Left ventricle myocardium inferior (tissue), 1 donor: ENCODE measurements at regions not wholly inside any gene's neighbourhood (a gene's known extent, or its start where the extent isn't known, plus 50 kb on each side); places are given as distances from the start of the nearest gene placed in this dataset.

ENCODE experiments used
- DNase-seq: peaks from one replicate; pipeline ENCODE4 v3.0.0-alpha.2; 2020
- H3K27ac ChIP-seq: fragments of 200-600 bp; replicated peaks from 2 replicates; pipeline ENCODE4 v1.8.0; 2021
- H3K27me3 ChIP-seq: fragments of 200-600 bp; 2 replicates; pipeline ENCODE4 v1.8.0; 2021; ENCODE audit warnings: low read depth
- H3K36me3 ChIP-seq: fragments of 200-600 bp; 2 replicates; pipeline ENCODE4 v1.8.0; 2021
- H3K4me1 ChIP-seq: fragments of 200-600 bp; 2 replicates; pipeline ENCODE4 v1.8.0; 2021
- H3K4me3 ChIP-seq: fragments of 200-600 bp; 2 replicates; pipeline ENCODE4 v1.8.0; 2021; ENCODE audit warnings: mild to moderate bottlenecking, moderate library complexity
- H3K9me3 ChIP-seq: fragments of 200-600 bp; replicated peaks from 2 replicates; pipeline ENCODE4 v1.8.0; 2021
- CTCF ChIP-seq: fragments of 200-600 bp; IDR thresholded peaks from 2 replicates; pipeline ENCODE4 v1.8.0; 2021; ENCODE audit warnings: antibody characterized with exemption, mild to moderate bottlenecking, borderline replicate concordance
- intact Hi-C: fragments of 100-400 bp; cut with micrococcal nuclease; formaldehyde crosslinking; loops from one replicate; pipeline ENCODE4 v1.11.0; 2022
- donor health status: DM: no; HTN: yes; CAD: no; lungs with severe emphysema.

- H3K9me3 ChIP-seq: peaks cover 32% of the 10 kb centered on the region
- no peak overlapping the region for H3K4me3 ChIP-seq
- H3K27me3 ChIP-seq: no peaks in the 10 kb centered on the region
- no peaks in the 10 kb centered on the region for H3K4me1 ChIP-seq
- intact Hi-C loops: no loop called here
- H3K27ac ChIP-seq: no peak overlapping the region
- TF ChIP-seq CTCF: no peak
- DNase-seq: no peak
- H3K36me3 ChIP-seq: no peaks in the 10 kb centered on the region
Measured at GRCh38 chr14:81849714-81850113, 316.1 kb upstream of the SEL1L start.

- Histone ChIP-seq H3K9me3 (peaks cover 53% of the 10 kb centered on the region), H3K4me3 (no peak overlapping the region), H3K36me3 (no peaks in the 10 kb centered on the region), H3K27ac (no peak overlapping the region), H3K4me1 (no peaks in the 10 kb centered on the region), H3K27me3 (no peaks in the 10 kb centered on the region)
- no peak for TF ChIP-seq CTCF
- intact Hi-C loops: no loop called here
- DNase-seq: no peak
Measured at GRCh38 chr14:81855007-81855406, 321.4 kb upstream of the SEL1L start.

GRCh38 chr14:81859046-81859445, 325.4 kb upstream of the SEL1L start:
- H3K9me3 ChIP-seq: peaks cover 46% of the 10 kb centered on the region
- H3K27ac ChIP-seq: no peak overlapping the region
- no peak for TF ChIP-seq CTCF
- intact Hi-C loops: no loop called here
- H3K27me3 ChIP-seq: no peaks in the 10 kb centered on the region
- no peaks in the 10 kb centered on the region for H3K36me3 ChIP-seq
- DNase-seq: no peak
- H3K4me1 ChIP-seq: no peaks in the 10 kb centered on the region
- H3K4me3 ChIP-seq: no peak overlapping the region

GRCh38 chr14:81868172-81868571, 334.5 kb upstream of the SEL1L start:
- Histone ChIP-seq H3K9me3 (no peaks in the 10 kb centered on the region), H3K4me3 (no peak overlapping the region), H3K36me3 (no peaks in the 10 kb centered on the region), H3K27ac (no peak overlapping the region), H3K4me1 (no peaks in the 10 kb centered on the region), H3K27me3 (no peaks in the 10 kb centered on the region)
- DNase-seq: no peak
- no peak for TF ChIP-seq CTCF
- intact Hi-C loops: no loop called here

- Histone ChIP-seq H3K36me3 (no peaks in the 10 kb centered on the region), H3K27me3 (no peaks in the 10 kb centered on the region), H3K4me3 (no peak overlapping the region), H3K27ac (no peak overlapping the region), H3K4me1 (no peaks in the 10 kb centered on the region), H3K9me3 (peaks cover 4% of the 10 kb centered on the region)
- no peak for DNase-seq
- intact Hi-C loops: no loop called here
- no peak for TF ChIP-seq CTCF
Measured at GRCh38 chr14:81871706-81872105, 338.1 kb upstream of the SEL1L start.

GRCh38 chr14:81884382-81884781, 350.7 kb upstream of the SEL1L start:
- H3K27ac ChIP-seq: no peak overlapping the region
- intact Hi-C loops: no loop called here
- no peaks in the 10 kb centered on the region for H3K4me1 ChIP-seq
- H3K9me3 ChIP-seq: no peaks in the 10 kb centered on the region
- no peak for DNase-seq
- no peak for TF ChIP-seq CTCF
- no peaks in the 10 kb centered on the region for H3K27me3 ChIP-seq
- no peaks in the 10 kb centered on the region for H3K36me3 ChIP-seq
- H3K4me3 ChIP-seq: no peak overlapping the region
